ENCODE measurements at regions not wholly inside any gene's neighbourhood (a gene's known extent, or its start where the extent isn't known, plus 50 kb on each side); places are given as distances from the start of the nearest gene placed in this dataset.

DNA sequence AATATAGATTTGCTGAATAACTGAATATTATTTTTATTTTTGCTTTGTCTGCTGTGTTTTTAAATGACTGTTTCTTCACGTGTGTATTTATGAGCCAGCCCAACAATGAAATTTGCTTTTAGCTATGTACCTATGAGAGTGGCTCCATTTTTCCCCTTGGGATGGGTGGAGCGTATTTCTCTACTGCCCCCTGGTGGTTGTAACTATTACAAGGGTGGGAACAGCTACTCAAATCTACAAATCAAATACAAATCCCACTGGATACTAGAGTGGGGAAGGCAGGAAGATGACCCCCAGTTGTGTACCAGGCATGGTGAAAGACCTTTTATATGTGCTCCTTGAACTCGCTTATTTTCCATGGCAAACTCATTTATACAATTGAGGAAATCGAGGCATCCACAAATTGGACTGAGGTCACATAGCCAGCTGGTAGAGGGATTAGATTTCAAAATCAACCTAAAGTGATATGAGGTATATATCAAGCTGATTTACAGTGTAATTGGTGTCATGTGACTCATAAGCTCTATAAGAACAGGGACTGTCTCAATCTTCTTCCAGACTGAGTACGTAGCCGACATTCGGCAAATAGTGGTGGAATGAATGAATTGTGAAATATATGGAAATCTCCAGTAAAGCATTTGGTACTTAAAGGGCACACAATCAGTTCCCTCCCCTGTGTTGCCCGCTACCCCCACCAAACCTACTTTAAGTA lies 69.5 kb upstream of the VEPH1 start:
- intact Hi-C loops (cut with DNase I), result loop anchor here (1.0 kb wide), 1 partner anchor 40 kb away; no protein-coding TSS in a partner anchor
- 67 to 74% methylated on average over 8 of the region's 8 CpGs for WGBS, 2 donors
- no peak for DNase-seq
- Histone ChIP-seq H3K4me3 (no peak overlapping the region), H3K27ac (no peak overlapping the region), H3K9me3 (no peaks in the 10 kb centered on the region), H3K4me1 (no peaks in the 10 kb centered on the region), H3K36me3 (no peaks in the 10 kb centered on the region), H3K27me3 (no peaks in the 10 kb centered on the region)
- no peak for TF ChIP-seq POLR2AphosphoS5 (IDR thresholded peaks at IDR 0.05)
- TF ChIP-seq, protein P1, sequence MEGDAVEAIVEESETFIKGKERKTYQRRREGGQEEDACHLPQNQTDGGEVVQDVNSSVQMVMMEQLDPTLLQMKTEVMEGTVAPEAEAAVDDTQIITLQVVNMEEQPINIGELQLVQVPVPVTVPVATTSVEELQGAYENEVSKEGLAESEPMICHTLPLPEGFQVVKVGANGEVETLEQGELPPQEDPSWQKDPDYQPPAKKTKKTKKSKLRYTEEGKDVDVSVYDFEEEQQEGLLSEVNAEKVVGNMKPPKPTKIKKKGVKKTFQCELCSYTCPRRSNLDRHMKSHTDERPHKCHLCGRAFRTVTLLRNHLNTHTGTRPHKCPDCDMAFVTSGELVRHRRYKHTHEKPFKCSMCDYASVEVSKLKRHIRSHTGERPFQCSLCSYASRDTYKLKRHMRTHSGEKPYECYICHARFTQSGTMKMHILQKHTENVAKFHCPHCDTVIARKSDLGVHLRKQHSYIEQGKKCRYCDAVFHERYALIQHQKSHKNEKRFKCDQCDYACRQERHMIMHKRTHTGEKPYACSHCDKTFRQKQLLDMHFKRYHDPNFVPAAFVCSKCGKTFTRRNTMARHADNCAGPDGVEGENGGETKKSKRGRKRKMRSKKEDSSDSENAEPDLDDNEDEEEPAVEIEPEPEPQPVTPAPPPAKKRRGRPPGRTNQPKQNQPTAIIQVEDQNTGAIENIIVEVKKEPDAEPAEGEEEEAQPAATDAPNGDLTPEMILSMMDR (IDR thresholded peaks at IDR 0.05), result peak; percentile 34 to 77 (median 51)

DNA sequence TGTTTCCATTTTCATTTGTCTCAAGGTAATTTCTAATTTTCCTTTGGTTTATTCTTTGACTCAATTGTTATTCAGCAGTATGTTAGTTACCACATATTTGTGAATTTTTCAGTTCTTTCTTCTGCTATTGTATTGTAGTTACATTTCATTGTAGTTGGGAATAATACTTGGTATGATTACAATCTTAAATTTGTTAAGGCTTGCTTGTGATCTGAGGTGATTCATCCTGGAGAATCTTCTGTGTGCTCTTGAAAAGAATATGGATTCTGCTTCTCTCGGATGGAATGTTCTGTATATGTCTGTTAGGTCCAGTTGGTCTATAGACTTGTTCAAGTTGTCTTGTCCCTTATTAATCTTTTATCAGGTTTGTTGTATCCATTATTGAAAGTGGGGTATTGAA lies 63.4 kb upstream of the VEPH1 start:
- no peak for DNase-seq
- TF ChIP-seq POLR2A (IDR thresholded peaks at IDR 0.05) (no peak), EP300 (IDR thresholded peaks at IDR 0.05) (no peak), POLR2AphosphoS5 (IDR thresholded peaks at IDR 0.05) (no peak)
- TF ChIP-seq, protein P1 (IDR thresholded peaks at IDR 0.05), result no peak
- intact Hi-C loops (cut with DNase I), result no loop called here
- Histone ChIP-seq H3K4me1 (no peaks in the 10 kb centered on the region), H3K27ac (no peak overlapping the region), H3K36me3 (no peaks in the 10 kb centered on the region), H3K27me3 (no peaks in the 10 kb centered on the region), H3K9me3 (no peaks in the 10 kb centered on the region), H3K4me3 (no peak overlapping the region)
- 91 to 94% methylated on average over 1 of the region's 1 CpG for WGBS, 2 donors

DNA sequence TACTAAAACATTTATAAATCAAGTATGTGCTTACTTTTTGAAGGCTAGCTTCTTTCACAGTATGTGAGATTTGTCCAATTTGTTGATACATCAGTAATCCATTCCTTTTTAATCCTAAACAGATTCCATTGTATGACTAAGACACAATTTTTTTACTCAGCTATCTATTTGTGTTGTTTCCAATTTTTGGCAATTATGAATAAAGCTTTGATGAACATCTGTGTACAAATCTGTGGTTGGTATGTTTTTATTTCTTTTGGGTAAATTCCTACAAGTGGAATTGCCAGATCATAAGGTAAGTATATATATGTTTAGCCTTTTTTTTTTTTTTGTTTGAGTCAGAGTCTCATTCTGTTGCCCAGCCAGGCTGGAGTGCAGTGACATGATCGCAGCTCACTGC lies 56.2 kb upstream of the VEPH1 start:
- no peak for DNase-seq
- Histone ChIP-seq H3K27ac (no peak overlapping the region), H3K9me3 (no peaks in the 10 kb centered on the region), H3K4me3 (no peak overlapping the region), H3K27me3 (no peaks in the 10 kb centered on the region), H3K36me3 (no peaks in the 10 kb centered on the region), H3K4me1 (no peaks in the 10 kb centered on the region)
- WGBS, 2 donors, result 86 to 87% methylated on average over 1 of the region's 1 CpG
- TF ChIP-seq POLR2A (IDR thresholded peaks at IDR 0.05) (no peak), POLR2AphosphoS5 (IDR thresholded peaks at IDR 0.05) (no peak), EP300 (IDR thresholded peaks at IDR 0.05) (no peak)
- TF ChIP-seq, protein P1 (IDR thresholded peaks at IDR 0.05), result no peak
- intact Hi-C loops (cut with DNase I), result no loop called here

Small RNA genes lying in the stretch of these regions (small RNA-seq; reads per million reads assigned to genes)
- 0 reads per million in 3 donors for gene RN7SKP46

All from sigmoid colon (tissue), 6 donors.